Prostate gland (tissue), 2 donors: ENCODE measurements at regions not wholly inside any gene's neighbourhood (a gene's known extent, or its start where the extent isn't known, plus 50 kb on each side); places are given as distances from the start of the nearest gene placed in this dataset.

Experiments used
- DNase-seq: peaks from one replicate; pipeline ENCODE4 v3.0.0-alpha.2; 2019; ENCODE audit warnings: low spot score
- H3K27ac ChIP-seq, 2 donors: fragments of 200-600 bp; sonication (generic); 2 replicates each; pipeline ENCODE4 v1.5.1; 2017 to 2019
- H3K27me3 ChIP-seq: fragments of 200-600 bp; sonication (generic); replicated peaks from 2 replicates; pipeline ENCODE4 v1.5.1; 2019; ENCODE audit not compliant: insufficient read depth
- H3K36me3 ChIP-seq, 2 donors: fragments of 200-600 bp; sonication (generic); 1 replicate in 1 of 2; 2 replicates in 1 of 2; pipeline versions ENCODE4 v1.5.1 to v1.8.1; 2017 to 2019
- H3K4me1 ChIP-seq: fragments of 200-600 bp; sonication (generic); replicated peaks from 2 replicates; pipeline ENCODE4 v1.5.1; 2019
- H3K4me3 ChIP-seq, 2 donors: fragments of 200-600 bp; sonication (generic); 2 replicates each; pipeline ENCODE4 v1.5.1; 2017 to 2019
- H3K9me3 ChIP-seq: fragments of 200-600 bp; sonication (generic); 2 replicates; pipeline ENCODE4 v1.5.1; 2017
- CTCF ChIP-seq, 4 experiments: fragments of 200-600 bp in 2 of 4; fragments of 450-650 bp in 2 of 4; sonication (generic) in 2 of 4; IDR thresholded peaks; 1 replicate in 3 of 4; 2 replicates in 1 of 4; pipeline ENCODE4 v1.5.1; 2016 to 2019; ENCODE audit warnings: antibody characterized with exemption in 4 of 4, mild to moderate bottlenecking in 2 of 4, moderate library complexity in 2 of 4
- POLR2A ChIP-seq: fragments of 450-650 bp; IDR thresholded peaks from one replicate; pipeline ENCODE4 v1.6.1; 2016; ENCODE audit warnings: antibody characterized with exemption, mild to moderate bottlenecking
- POLR2AphosphoS5 ChIP-seq: sonication (generic); formaldehyde crosslinking; IDR thresholded peaks from one replicate; pipeline ENCODE4 v1.6.1; 2017; ENCODE audit warnings: antibody characterized with exemption
- whole genome bisulfite sequencing: methylation state at CpG from one replicate; pipeline ENCODE4 v1.1.5; 2018; 5-methylcytosine and 5-hydroxymethylcytosine counted together
- intact Hi-C: fragments of 100-400 bp; cut with DNase I; formaldehyde crosslinking; loops from one replicate; pipeline ENCODE4 v1.14.2; 2022

GRCh38 chr6:115667478-115668026 lies 393.1 kb downstream of the FRK start:
- TF ChIP-seq POLR2AphosphoS5 = no peak
- TF ChIP-seq POLR2A = no peak
- TF ChIP-seq CTCF (IDR thresholded peaks at IDR 0.05) = no peak
- no peaks in the 10 kb centered on the region for H3K27me3 ChIP-seq

DNA sequence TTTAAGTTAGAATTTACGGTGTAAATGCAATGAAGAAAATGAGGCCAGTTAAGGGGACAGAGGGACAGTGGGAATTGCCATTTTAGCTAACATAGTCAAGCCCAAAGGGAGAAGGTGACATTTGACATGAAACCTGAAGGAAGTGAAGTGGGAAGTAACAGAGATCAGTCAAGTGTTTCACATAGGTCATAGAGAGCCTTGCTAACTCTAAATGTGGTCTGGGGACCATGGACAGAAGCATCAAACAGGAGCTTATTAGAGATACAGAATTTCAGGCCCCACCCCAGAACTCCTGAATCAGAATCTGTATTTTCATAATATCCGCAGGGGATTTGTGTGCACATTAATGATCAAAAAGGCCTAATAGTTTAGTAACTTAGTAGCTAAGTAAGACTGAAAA lies 393.7 kb downstream of the FRK start:
- Histone ChIP-seq H3K9me3 (no peaks in the 10 kb centered on the region), H3K36me3 (no peaks in the 10 kb centered on the region), H3K4me3 (no peak overlapping the region), H3K27me3 (no peaks in the 10 kb centered on the region), H3K27ac (no peak overlapping the region), H3K4me1 (no peaks in the 10 kb centered on the region)
- WGBS = 91% methylated on average over 2 of the region's 2 CpGs
- no peak for DNase-seq
- TF ChIP-seq POLR2AphosphoS5 (no peak), CTCF (IDR thresholded peaks at IDR 0.05) (no peak), POLR2A (no peak)
- intact Hi-C loops = no loop called here

More at GRCh38 chr6:115667478-115668026, 393.1 kb downstream of the FRK start:
- no peak overlapping the region for H3K4me3 ChIP-seq
- no peaks in the 10 kb centered on the region for H3K9me3 ChIP-seq
- WGBS = 84% methylated on average over 8 of the region's 8 CpGs
- no peaks in the 10 kb centered on the region for H3K4me1 ChIP-seq
- no peak overlapping the region for H3K27ac ChIP-seq
- no peak for DNase-seq
- intact Hi-C loops = no loop called here
- no peaks in the 10 kb centered on the region for H3K36me3 ChIP-seq

GRCh38 chr6:115665310-115665709 lies 395.4 kb downstream of the FRK start:
- H3K4me3 ChIP-seq = no peak overlapping the region
- 78% methylated on average over 3 of the region's 3 CpGs for WGBS
- no peaks in the 10 kb centered on the region for H3K36me3 ChIP-seq
- DNase-seq = no peak
- H3K27ac ChIP-seq = no peak overlapping the region
- no peaks in the 10 kb centered on the region for H3K9me3 ChIP-seq
- TF ChIP-seq POLR2A = no peak
- TF ChIP-seq CTCF (IDR thresholded peaks at IDR 0.05) = no peak
- TF ChIP-seq POLR2AphosphoS5 = no peak
- no peaks in the 10 kb centered on the region for H3K27me3 ChIP-seq
- no peaks in the 10 kb centered on the region for H3K4me1 ChIP-seq
- intact Hi-C loops = no loop called here

DNA sequence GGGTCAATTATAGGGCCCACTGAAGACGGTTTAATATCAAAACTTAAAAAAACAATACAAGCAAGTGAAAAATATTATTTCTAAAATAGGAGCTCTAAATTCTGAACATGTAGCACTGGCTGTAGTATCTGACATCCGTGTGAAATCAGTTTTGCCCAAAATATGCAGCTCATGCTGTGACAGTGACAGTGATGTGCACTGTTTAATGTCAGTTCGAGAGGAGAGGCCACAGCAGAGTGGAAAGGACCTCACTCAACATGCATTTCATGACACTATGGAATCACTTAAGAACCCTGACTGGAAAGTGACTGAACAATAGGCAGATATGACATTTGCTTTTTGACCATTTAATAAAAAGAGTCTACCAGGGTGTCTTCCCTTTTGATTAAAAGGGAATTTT lies 397.0 kb downstream of the FRK start:
- Histone ChIP-seq H3K36me3 (no peaks in the 10 kb centered on the region), H3K9me3 (no peaks in the 10 kb centered on the region), H3K4me3 (no peak overlapping the region), H3K4me1 (no peaks in the 10 kb centered on the region), H3K27me3 (no peaks in the 10 kb centered on the region), H3K27ac (no peak overlapping the region)
- intact Hi-C loops = no loop called here
- 81% methylated on average over 3 of the region's 3 CpGs for WGBS
- no peak for DNase-seq
- no peak for TF ChIP-seq POLR2A
- TF ChIP-seq CTCF (IDR thresholded peaks at IDR 0.05) = no peak
- no peak for TF ChIP-seq POLR2AphosphoS5

DNA sequence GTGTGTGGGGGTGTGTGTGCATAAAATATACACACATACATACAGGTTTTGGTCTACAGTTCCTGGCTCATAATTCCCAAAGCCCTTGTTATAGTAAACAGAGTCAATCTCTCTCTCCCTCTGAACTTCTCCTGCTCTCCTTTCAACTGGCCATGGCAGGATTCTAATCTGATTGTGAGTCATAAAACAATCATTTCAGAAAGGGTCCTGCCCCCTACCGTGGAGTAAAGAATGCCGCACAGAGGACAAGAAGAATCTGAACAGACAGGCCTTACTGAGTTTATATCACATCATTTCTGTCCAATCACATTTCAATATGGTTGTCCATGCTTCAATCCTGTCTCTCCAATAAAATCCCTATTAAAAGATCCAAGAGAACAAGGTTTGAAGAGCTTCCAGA lies 416.9 kb downstream of the FRK start:
- Histone ChIP-seq H3K27me3 (no peaks in the 10 kb centered on the region), H3K27ac (no peak overlapping the region), H3K4me1 (no peaks in the 10 kb centered on the region), H3K36me3 (no peaks in the 10 kb centered on the region), H3K4me3 (no peak overlapping the region), H3K9me3 (no peaks in the 10 kb centered on the region)
- WGBS = 16% methylated on average over 2 of the region's 2 CpGs
- no peak for TF ChIP-seq CTCF (IDR thresholded peaks at IDR 0.05)
- no peak for DNase-seq
- intact Hi-C loops = no loop called here
